Keratinocyte (primary cell): ENCODE measurements at regions not wholly inside any gene's neighbourhood (a gene's known extent, or its start where the extent isn't known, plus 50 kb on each side); places are given as distances from the start of the nearest gene placed in this dataset.

Source experiments
- DNase-seq: peaks from one replicate; pipeline ENCODE4 v3.0.0-alpha.2; 2011; ENCODE audit warnings: low read depth, missing footprints, low spot score
- FAIRE-seq: peaks from 2 replicates; lab custom pipeline; 2011; peaks lifted over from hg19 to GRCh38; lab: Jason Lieb, UNC
- H2AFZ ChIP-seq: 2 replicates; pipeline ENCODE4 v1.6.0; 2012; ENCODE audit warnings: low read length, control low read depth, inconsistent platforms; ENCODE audit not compliant: control insufficient read depth
- H3K27ac ChIP-seq: 2 replicates; pipeline ENCODE4 v1.5.1; 2011; ENCODE audit warnings: low read length; ENCODE audit not compliant: control insufficient read depth, insufficient read depth
- H3K27me3 ChIP-seq: 3 replicates; pipeline ENCODE4 v1.6.0; 2011; ENCODE audit warnings: low read length; ENCODE audit not compliant: control insufficient read depth, insufficient read depth; ENCODE audit errors: extremely low read depth
- H3K36me3 ChIP-seq, 2 experiments: 2 replicates in 1 of 2; 3 replicates in 1 of 2; pipeline ENCODE4 v1.5.1; 2011; ENCODE audit warnings: low read length in 2 of 2, mild to moderate bottlenecking in 1 of 2; ENCODE audit not compliant: control insufficient read depth in 2 of 2, insufficient read depth in 2 of 2; ENCODE audit errors: extremely low read depth in 1 of 2
- H3K4me1 ChIP-seq: 3 replicates; pipeline ENCODE4 v1.5.1; 2011; ENCODE audit warnings: low read length; ENCODE audit not compliant: control insufficient read depth, insufficient read depth; ENCODE audit errors: extremely low read depth
- H3K4me2 ChIP-seq: 3 replicates; pipeline ENCODE4 v1.6.0; 2011; ENCODE audit warnings: low read depth, low read length; ENCODE audit not compliant: control insufficient read depth, insufficient read depth; ENCODE audit errors: extremely low read depth
- H3K4me3 ChIP-seq, 3 experiments: fragments of 200-600 bp in 1 of 3; sonication (generic) in 1 of 3; 2 replicates in 2 of 3; 3 replicates in 1 of 3; pipeline ENCODE4 v1.5.1; 2011 to 2016; ENCODE audit warnings: low read length in 3 of 3, mild to moderate bottlenecking in 3 of 3, control low read depth in 2 of 3, inconsistent platforms in 1 of 3, low read depth in 1 of 3, mixed read lengths in 1 of 3, mixed run types in 1 of 3, moderate library complexity in 1 of 3; ENCODE audit not compliant: control insufficient read depth in 2 of 3, insufficient read depth in 2 of 3; ENCODE audit errors: extremely low read depth in 1 of 3
- H3K79me2 ChIP-seq: 2 replicates; pipeline ENCODE4 v1.6.0; 2012; ENCODE audit warnings: low read length; ENCODE audit not compliant: control insufficient read depth, insufficient read depth
- H3K9ac ChIP-seq: 3 replicates; pipeline ENCODE4 v1.6.0; 2011; ENCODE audit warnings: low read length; ENCODE audit not compliant: control insufficient read depth, insufficient read depth; ENCODE audit errors: extremely low read depth
- H3K9me1 ChIP-seq: 3 replicates; pipeline ENCODE4 v1.6.0; 2011; ENCODE audit warnings: low read length; ENCODE audit not compliant: control insufficient read depth, insufficient read depth; ENCODE audit errors: extremely low read depth
- H3K9me3 ChIP-seq: 2 replicates; pipeline ENCODE4 v1.5.1; 2012; ENCODE audit warnings: low read depth, low read length; ENCODE audit not compliant: control insufficient read depth
- H4K20me1 ChIP-seq: 3 replicates; pipeline ENCODE4 v1.6.0; 2011; ENCODE audit warnings: low read length; ENCODE audit not compliant: control insufficient read depth, insufficient read depth; ENCODE audit errors: extremely low read depth
- EZH2 ChIP-seq: IDR thresholded peaks from one replicate; pipeline ENCODE4 v1.6.1; 2012; ENCODE audit warnings: inconsistent platforms, mild to moderate bottlenecking, low read length, moderate library complexity
- dilution Hi-C: fragments of 300-500 bp; cut with MboI; formaldehyde crosslinking; loops from one replicate; pipeline ENCODE4 v1.7.0; 2020; ENCODE audit warnings: low sequenced_read_pairs; ENCODE audit not compliant: extremely low pct_ligation_motif_present
- TF ChIP-seq, protein P1 (sequence below), 3 experiments: IDR thresholded peaks in 1 of 3; conservative IDR thresholded peaks in 1 of 3; optimal IDR thresholded peaks in 1 of 3; 2 replicates in 2 of 3; 3 replicates in 1 of 3; pipeline versions ENCODE3 to v1.5.1; 2011; ENCODE audit warnings: low read length in 3 of 3, mild to moderate bottlenecking in 3 of 3, moderate library complexity in 2 of 3, control low read depth in 1 of 3, inconsistent platforms in 1 of 3; ENCODE audit not compliant: insufficient read depth in 2 of 3; ENCODE audit errors: extremely low read depth in 1 of 3

DNA sequence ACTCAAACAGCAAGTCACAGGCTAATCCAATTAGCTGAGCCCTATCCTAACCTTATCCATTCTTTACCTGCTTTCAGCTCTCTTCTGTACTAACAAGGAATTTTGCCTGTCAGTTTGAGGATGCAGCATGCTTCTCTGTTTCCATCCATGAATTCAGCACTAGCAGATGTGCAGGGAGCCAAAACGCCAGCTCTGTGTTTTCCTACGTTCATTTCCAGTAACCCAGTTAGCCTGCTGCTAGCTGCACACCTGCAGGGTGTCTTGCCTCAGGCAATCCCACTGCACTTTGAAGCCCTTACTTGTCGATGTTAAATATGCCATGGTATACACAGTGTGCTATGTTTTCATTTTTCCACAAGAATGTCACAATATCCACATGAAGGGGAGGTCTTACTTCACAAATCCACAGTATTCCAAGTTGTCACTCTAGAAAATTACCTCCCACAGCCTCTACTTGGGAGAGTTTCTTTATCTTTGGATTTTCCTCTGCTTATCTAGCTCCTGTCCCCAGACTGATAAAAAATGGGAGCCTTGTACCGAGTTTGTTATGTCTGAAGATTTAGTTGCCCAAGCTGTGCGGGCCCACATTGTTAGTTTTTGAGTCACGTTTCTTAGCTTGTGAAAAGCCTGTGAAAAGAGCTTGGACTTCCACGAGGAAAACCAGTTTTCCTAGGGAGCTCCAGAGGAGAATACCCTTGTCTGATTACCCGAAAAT, 127.6 kb upstream of the HHIP start:
- TF ChIP-seq, protein P1, sequence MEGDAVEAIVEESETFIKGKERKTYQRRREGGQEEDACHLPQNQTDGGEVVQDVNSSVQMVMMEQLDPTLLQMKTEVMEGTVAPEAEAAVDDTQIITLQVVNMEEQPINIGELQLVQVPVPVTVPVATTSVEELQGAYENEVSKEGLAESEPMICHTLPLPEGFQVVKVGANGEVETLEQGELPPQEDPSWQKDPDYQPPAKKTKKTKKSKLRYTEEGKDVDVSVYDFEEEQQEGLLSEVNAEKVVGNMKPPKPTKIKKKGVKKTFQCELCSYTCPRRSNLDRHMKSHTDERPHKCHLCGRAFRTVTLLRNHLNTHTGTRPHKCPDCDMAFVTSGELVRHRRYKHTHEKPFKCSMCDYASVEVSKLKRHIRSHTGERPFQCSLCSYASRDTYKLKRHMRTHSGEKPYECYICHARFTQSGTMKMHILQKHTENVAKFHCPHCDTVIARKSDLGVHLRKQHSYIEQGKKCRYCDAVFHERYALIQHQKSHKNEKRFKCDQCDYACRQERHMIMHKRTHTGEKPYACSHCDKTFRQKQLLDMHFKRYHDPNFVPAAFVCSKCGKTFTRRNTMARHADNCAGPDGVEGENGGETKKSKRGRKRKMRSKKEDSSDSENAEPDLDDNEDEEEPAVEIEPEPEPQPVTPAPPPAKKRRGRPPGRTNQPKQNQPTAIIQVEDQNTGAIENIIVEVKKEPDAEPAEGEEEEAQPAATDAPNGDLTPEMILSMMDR (optimal IDR thresholded peaks at IDR 0.05 in 1 of 3, IDR thresholded peaks at IDR 0.05 in 1 of 3, conservative IDR thresholded peaks at IDR 0.05 in 1 of 3; ENCODE audit: extremely low read depth in 1 of 3, insufficient read depth in 2 of 3, low read length in 3 of 3) = no peak
- no peak for TF ChIP-seq EZH2
- Histone ChIP-seq H3K9ac (no peak overlapping the region), H3K27ac (no peak overlapping the region), H3K27me3 (no peaks in the 10 kb centered on the region), H3K36me3 (no peaks in the 10 kb centered on the region), H3K4me3 (no peak overlapping the region), H3K9me3 (no peaks in the 10 kb centered on the region), H3K9me1 (no peaks in the 10 kb centered on the region), H3K79me2 (no peaks in the 10 kb centered on the region), H4K20me1 (no peaks in the 10 kb centered on the region), H2AFZ (no peak overlapping the region), H3K4me2 (no peak overlapping the region), H3K4me1 (no peaks in the 10 kb centered on the region)
- FAIRE-seq = no peak
- DNase-seq = no peak
- dilution Hi-C loops = no loop called here

DNA sequence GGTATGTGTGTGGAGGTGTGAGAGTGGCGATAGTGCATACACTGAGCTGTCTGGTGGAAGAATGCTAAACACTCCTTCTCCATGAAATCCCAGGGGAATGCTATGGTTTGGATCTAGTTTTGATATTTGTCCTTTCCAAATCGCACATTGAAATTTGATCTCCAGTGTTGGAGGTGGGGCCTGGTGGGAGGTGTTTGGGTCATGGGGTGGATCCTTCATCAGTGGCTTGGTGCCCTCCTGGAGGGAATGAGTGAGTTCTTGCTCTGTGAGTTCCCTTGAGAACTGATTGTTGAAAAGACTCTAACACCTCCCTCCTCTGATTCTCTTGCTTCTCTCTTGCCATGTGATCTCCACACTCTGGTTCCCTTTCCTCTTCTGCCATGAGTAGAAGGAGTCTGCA, 114.1 kb upstream of the HHIP start:
- Histone ChIP-seq H3K9me3 (no peaks in the 10 kb centered on the region), H3K36me3 (no peaks in the 10 kb centered on the region), H3K4me3 (no peak overlapping the region), H2AFZ (no peak overlapping the region), H3K9ac (no peak overlapping the region), H3K79me2 (no peaks in the 10 kb centered on the region), H3K27me3 (no peaks in the 10 kb centered on the region), H3K4me2 (no peak overlapping the region), H3K4me1 (no peaks in the 10 kb centered on the region), H3K9me1 (no peaks in the 10 kb centered on the region), H3K27ac (no peak overlapping the region), H4K20me1 (no peaks in the 10 kb centered on the region)
- dilution Hi-C loops = no loop called here
- FAIRE-seq = no peak
- TF ChIP-seq EZH2 = no peak
- TF ChIP-seq, protein P1 (optimal IDR thresholded peaks at IDR 0.05 in 1 of 3, IDR thresholded peaks at IDR 0.05 in 1 of 3, conservative IDR thresholded peaks at IDR 0.05 in 1 of 3; ENCODE audit: extremely low read depth in 1 of 3, insufficient read depth in 2 of 3, low read length in 3 of 3) = no peak
- no peak for DNase-seq
